ENCODE measurements at regions not wholly inside any gene's neighbourhood (a gene's known extent, or its start where the extent isn't known, plus 50 kb on each side); places are given as distances from the start of the nearest gene placed in this dataset.
A peak's percentile ranks its signal among the peaks of the same experiment; 100 is the strongest.
"Not testable (repeated sequence)": the region's sequence is repeated elsewhere in the genome, so short reads cannot be mapped to it uniquely, and the experiment has no call there.

DNA sequence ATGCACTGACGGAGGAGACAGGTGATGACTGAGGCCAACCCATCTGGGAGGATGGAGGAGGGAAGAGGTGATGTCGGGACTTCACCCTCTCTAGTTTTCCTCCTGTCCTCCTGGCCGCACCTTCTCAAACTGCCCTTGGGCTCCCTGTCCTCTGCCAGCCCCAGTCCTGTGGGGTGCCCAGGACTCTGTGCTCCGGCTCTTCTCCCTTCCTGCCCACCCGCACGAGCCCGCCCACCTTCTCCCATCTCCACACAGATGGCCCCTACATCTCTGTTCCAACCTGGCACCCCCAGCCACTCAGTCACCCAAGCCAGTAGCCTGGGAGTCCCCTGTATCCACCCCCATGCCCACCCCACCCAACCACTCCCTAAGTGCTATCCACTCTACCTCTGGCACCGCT is 206.7 kb upstream of the LINGO1 start:
- no peak for DNase-seq (ENCODE audit: low read depth)

DNA sequence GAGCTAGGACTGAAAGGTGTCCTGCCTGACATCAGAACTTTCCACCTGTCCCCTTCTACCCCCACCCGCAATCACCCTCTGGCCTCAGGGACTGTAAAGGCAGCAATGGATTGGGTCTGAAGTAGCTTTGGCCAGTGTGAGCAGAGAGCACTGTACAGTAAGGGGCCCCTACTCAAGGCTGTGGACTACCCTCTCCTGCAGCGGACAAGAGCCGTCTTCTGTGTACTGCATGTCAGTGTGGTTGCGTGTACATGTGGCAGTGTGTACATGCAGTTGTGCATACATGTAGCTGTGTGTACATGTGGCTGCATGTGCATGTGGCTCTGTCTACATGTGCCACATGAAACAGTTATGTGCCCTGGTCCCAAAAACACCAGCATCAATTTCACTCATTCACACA is 205.9 kb upstream of the LINGO1 start:
- DNase-seq (ENCODE audit: low read depth) = no peak

DNA sequence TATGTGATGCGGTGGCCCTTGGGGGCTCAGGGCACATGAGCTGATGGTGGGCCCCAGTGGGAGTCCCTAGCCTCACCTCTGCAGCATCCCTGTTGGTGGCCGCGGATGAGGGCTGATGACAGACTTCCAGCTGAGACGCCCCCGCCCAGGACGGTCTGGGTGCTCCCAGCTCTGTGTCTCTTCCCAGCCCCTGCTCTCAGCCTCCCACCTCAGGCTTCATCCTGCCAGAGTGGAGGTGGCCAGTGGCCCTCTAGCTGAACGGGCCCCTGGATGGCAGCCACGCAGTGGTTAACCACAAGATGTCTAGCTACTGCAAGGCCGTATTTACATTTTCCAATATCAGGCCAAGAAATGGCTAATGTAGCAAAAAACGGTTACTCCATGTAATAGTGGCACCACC is 205.3 kb upstream of the LINGO1 start:
- no peak for DNase-seq (ENCODE audit: low read depth)

DNA sequence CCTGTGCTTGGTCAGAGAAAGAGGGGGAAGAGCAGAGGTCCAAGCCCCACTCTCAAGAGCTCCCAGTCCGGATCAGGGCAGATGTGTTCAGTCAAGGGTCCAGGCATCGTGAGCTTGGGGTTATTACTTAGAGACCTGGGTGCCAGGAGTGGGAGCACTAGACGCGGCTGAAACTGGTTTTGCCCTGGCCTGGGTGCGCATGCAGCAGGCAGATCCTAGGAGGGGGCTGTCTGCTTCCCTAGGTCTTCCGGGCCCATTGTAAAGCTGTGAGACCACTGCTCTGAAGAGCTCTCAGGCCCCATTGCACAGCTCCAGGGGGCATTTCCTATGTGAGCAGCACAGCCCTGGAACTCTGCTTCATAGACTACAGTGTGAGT is 204.9 kb upstream of the LINGO1 start:
- DNase-seq (ENCODE audit: low read depth) = no peak

DNA sequence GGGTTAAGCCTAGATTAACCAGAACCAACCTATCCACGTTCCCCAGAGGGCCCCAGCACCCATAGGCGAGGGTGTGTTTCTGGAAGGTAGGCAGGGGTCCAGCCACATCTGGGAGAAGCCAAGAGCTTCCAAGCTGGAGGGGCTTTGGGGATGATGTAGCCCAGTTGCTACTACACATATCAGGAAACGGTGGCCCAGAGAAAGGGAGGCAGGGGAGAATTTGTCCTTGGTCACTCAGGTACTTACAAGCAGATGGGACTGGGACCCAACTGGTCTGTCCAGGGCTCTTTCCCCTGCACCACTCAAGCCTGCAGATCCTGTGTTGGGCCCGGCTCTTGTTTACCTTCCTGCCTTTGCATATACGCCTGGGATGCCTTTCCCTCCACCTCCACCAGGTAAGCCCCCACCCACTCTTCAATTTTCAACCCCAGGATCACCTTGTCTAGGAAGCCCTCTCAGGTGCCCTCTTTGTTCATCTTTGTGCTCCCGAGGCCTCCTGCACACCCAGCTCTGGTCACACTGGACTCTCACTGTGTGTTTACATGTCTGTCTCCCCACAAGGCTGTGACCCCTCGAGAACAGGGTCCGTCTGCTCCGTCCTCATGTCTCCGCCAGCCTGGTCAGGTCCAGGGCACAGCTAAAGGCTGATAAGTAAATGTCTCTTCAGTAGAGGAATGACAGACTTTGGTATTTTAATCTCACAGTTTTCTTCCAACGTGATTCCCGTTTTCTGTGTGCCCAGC is 204.4 kb upstream of the LINGO1 start:
- DNase-seq (ENCODE audit: low read depth) = no peak

DNA sequence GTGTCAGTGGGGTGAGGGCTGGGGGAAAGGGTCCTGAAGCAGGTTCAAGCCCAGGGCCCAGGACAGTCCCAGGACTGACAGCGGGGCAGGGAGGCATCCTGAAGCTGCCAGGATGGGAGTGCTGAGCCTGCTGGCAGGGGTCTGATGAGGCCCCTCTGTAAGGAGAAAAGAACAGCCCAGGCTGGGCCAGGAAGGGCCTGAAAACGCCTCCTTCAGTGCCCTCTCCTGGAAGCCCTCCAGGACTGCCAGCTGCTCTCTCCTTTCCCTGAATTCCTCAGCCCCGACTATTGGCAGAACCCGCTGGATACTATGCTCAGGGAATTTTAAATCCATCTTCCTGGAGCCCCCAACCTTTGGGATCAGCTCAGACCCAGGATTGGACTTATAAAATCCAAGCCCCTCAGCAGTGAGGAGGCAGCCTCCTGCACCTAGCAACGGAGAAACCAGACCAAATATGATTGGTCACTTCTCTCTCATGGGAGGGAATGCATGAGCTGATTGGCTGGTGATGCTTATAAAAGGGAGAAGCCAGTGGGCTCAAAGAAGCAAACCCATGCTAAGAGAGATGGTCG is 203.5 kb upstream of the LINGO1 start:
- DNase-seq (ENCODE audit: low read depth) = no peak

DNA sequence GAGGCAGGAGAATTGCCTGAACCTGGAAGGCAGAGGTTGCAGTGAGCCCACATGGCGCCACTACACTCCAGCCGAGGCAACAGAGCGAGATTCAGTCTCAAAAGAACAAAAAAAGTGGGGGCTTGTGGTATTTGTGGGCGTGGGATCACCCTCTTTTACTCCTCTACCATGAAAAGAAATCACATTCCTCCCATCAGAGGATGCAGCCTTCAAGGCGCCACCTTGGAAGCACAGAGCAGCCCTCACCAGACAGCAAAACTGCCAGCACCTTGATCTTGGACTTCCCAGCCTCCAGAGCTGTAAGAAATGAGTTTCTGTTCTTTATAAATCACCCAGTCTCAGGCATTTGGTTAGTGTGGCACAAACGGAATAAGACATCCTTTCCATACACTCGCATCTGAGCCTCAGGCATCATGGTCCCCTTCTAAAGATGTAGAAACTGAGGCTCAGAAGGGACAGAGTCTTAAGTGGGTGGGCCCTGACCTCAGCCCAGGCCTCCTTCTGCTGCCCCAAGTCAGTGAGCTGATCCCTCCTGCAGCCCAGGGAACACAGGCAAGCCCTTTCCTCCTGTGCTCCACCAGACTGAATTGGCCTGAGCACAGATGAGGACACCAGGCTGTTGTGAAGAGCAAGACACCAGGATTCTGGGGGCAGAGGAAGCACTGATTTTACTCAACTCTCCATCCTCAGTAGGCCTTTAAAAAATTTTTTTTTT is 201.7 kb upstream of the LINGO1 start:
- no peak for DNase-seq (ENCODE audit: low read depth)

DNA sequence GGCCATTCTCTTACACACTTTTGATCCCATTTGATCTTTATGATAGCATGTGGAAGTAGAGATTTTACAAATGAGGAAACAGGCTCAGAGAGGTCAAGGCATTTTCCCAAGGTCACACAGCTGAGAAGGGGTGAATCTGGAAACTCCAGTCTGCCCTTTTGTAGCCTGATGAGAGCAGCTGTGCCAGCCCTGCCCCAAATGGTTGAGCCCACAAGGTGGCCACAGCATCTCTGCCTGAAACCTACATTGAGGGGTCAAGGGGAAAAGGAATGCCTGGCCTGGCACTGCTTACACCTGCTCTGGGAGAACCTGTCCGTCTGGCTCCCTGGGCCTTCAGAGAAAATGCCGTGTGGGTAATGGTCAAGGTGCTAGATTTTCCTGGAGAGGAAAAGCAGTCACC is 200.2 kb upstream of the LINGO1 start:
- DNase-seq (ENCODE audit: low read depth) = no peak

DNA sequence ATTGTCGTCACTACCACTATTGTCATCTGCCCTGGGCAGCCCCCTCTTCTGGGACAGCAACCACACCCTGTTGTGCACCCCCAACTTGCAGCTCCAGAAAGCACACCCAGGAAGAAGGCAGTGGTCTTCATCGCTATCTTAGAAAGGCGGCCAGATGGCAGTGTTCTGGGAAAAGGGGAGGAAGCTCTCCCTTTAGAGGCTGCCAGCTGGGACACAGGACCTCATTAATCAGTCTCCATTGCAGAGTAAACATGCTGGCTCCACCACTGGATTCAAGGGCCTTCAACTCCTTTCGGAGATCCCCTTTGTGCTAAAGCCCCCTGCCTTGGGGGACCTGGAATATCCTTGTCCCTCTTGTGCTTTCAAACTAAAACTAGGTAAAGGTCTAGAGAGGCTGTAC is 199.3 kb upstream of the LINGO1 start:
- no peak for DNase-seq (ENCODE audit: low read depth)

DNA sequence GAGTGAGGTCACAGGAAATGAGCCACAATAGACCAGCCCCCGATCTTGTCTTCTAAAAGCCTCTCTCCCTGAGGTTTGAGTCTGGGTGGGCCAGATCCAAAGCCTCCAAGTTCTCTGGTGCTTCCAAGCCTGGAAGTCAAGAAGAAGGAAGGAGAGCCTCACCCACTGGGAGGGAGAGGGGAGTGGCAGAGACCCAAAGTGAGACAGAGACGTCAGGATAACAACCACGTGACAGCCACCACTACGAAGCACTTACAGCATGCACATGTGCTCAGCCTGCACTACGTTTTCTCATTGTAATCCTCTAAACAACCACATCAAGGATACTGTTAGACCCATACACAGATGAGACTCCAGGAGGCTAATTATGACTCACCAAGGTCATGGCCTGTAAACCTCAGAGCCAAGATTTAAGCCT is 197.3 kb upstream of the LINGO1 start:
- no peak for DNase-seq (ENCODE audit: low read depth)

DNA sequence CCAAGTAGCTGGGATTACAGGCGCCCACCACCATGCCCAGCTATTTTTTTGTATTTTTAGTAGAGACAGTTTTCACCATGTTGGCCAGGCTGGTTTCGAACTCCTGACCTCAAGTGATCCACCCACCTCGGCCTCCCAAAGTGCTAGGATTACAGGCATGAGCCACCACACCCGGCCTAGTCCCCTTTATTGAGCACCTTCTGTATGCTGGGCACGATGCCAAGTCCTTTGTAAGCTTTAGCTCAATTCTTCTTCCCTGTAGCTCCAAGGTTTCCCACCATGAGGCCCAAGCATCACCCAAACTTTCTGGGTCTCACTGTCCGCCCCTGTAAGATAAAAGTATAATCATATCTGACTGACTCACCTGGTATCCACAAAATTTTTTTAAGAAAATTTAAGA is 196.6 kb upstream of the LINGO1 start:
- DNase-seq (ENCODE audit: low read depth) = not testable (repeated sequence)

DNA sequence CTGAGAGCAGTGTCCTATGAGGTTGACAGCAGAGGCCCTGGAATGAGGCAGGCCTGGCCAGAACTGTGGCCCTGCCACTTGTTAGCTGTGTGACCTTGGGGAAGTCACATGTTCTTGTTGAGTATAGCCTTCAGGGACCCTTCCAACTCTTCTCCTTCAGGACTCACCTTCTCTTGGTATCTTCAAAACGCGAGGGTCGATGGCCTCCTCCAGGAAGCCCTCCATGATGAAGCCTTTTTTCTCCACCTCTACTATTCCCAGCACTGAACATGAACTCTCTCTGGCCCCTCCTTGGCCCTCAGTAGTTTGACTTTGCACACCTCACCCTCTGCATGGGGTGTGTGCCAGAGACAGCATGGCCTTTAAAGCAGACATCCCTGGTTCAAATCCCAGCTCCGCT is 195.1 kb upstream of the LINGO1 start:
- DNase-seq (ENCODE audit: low read depth) = no peak

DNA sequence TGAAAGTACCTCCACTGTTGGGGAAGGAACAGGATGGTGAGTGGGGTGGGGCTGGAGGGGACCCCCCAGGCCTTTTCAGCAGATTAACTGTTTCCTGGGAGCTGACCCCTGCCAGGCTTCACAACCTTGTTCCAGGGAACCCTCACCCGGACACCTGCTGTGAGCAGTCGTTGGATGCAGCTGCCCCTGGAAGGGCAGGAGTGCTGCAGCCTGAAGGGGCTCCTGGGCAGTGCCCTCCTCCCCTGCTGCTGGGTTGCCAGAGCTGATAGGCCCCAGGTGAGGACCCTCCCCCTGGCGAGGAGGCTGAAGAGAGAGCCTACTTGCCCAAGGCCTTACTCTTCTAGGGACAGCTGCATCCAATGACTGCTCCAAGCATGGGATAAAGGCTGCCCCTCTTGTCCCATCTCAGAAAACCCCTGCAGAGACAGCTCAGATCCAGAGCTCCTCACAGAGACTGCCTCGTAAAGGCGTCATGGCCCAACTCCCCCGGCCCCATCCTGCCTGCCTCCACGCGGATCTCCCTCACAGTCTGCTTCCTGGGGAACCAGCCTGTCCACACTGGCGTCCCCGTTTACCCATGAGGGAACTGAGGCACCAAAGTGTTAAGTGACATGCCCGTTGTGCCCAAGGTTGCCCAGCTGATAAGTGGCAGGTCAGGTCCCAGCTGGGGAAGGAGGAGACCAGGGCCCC is 193.4 kb upstream of the LINGO1 start:
- no peak for DNase-seq (ENCODE audit: low read depth)

DNA sequence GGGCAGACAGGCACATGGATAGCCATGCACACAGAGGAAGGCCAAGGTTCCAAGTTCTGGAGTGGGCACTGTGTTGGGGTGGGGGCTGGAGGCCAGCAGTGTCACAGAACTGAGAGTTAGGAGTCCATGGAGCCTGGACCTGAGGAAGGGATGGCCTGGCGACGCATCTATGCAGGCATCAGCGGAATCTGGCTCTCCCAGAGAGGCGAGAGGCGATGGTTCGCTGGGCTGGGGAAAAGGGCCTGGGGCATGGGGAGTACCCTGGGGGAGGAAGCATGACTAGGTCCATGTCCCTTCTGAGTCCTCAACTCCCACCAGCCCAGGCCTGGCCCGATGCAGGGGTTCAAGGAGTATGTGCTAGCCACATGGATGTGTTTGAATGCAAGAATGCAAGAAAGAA is 192.8 kb upstream of the LINGO1 start:
- DNase-seq (ENCODE audit: low read depth) = no peak

DNA sequence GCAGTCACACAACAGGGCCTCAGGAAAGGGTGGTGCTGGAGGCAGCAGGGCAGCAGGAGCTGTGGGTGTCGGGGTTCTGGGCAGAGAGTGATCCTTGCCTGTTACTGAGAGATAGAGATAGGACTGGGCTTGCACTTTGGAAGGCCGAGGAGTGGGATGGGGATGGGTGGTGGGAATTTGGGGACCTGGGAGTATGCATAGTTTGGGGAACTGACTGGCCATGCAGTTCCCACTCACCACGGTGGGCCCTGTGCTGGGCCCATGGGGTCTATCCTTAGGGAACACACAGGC is 192.5 kb upstream of the LINGO1 start:
- no peak for DNase-seq (ENCODE audit: low read depth)

DNA sequence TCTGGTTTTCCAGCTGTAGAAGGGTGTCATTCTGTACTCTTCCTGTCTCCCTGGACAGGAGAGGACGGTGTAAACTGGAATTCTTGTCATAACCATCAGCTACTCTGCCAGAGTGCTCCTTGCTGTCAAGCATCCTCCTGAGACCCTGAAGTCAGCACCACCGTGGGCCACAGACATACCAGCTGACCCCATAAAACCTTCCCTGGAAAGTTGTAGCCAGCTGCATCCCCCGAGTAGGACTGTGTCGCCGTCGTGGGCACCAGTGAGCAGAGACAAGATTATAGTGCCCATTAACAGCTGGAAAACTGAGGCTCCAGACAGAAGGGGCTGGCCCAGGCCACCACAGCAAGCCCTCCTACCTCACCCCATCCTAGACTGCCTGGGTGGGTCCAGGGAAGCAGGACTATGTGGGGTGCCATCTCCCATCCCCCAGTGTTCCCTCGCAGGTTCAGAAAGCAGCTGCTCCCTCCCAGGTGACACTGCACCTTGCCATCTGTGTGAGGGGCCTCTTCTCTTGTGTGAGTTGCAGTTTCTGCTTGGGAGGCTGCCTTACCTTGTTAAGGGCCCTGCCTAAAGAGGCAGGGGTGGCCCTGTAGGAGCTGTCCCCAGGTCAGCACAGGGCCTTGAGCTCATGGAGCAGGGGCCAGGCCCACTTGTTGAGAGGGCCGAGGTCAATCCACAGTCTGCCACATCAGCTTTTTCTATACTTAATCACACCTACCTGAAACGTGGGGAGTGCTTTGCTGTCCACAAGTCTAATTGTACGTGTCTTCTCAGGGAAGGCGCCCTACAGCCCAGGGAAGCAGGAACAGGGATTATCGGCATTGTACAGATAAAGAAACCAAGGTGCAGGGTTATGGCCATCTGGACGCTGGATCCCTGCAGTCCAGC is 191.9 kb upstream of the LINGO1 start:
- DNase-seq (ENCODE audit: low read depth) = no peak

DNA sequence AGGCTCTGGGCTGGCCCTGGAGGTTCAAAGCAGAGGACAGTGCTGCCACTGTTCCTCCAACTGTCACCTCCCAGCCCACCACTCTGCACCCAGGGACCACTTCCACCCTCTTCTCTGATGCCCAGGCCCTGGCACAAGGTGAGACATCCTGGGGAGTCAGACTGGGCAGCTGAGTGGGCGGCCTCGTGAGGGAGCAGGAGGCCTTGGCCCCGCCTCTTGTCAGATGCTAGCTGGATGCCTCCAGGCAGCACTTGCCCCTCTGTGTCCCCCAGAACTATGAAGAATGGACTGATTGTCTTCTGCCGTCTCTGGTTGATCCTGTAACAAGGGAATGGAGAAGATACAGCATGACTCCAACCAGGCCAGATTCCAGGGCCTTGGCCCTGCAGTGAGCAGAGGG is 191.0 kb upstream of the LINGO1 start:
- no peak for DNase-seq (ENCODE audit: low read depth)

DNA sequence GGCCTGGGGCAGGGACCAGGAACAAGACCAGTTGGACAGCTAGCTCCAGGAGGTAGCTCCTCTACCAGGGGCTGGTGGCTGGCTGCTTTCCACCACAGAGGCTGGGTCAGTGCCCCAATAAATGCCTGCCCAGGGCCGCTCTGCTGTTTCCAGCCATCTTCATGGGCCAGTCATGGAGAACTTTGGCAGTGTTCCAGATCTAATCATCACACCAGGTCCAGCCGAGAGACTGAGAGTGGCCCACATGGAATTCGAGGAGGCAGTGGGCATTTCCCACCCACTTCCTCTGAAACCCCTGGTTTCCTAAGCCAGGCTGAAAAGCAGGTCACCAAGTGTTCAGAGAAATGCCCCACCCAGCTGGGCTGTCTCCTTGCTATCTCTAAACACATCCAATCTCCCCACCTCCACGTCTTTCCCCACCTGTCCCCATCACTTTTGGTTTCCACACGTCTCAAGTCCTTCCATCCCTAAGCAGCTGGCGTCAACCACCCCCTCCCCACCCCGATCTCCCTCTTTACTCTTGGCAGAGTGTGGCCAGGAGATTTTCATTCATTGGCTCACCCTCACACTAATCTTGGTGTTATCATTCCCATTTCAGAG is 190.0 kb upstream of the LINGO1 start:
- DNase-seq (ENCODE audit: low read depth) = no peak

DNA sequence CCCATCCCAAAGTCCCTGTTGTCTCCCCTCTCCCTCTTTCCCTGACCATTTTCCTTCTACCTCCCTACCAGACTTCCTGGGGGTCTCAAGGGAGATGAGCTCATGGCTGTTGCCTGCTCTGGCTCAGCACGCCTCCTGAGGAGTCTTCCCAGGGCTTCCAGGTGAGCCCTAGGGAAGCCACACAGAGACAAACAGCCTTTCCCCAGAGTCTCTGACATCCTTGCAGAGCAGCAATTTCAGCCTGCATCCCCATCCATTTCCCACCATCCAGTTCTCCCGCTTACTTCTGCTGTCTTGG is 189.2 kb upstream of the LINGO1 start:
- DNase-seq (ENCODE audit: low read depth) = no peak

DNA sequence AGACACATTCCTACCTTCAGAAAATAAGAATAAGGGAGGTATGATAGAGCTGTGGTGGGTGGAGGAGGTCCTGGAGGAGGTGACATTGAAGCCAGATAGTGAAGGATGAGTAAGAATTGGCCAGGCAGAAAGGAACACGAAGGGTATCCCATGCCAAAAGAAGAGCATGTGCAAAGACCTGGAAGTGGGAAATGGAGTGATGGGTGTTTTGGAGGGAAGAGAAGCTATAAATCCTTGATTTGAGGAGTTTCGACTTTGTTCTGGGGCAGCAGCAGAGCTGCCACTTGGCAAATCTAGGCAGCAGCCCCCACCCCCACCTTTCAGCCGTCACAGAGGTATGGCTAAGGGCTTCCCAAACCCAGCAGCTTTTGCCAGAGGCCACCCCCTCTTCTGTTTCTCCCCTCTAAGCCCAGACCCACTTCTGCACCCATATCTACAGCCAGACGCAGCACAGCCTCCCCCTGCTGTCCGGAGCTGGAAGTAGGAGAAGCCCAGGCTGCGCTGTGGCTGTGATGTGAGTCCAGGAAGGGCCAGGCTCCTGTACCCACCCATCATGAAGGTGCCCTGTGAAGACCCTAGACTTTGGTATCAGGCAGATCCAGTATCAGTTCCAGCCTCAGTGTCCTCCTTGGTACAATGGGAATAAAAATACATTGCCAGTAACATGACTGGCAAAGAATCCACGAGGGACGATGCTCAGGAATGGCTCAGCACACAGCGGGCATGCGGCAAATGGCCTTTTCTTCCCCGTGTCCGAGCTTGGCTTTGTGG is 188.7 kb upstream of the LINGO1 start:
- DNase-seq (ENCODE audit: low read depth) = peak; percentile 28
